IMR-90 (cell line): ENCODE measurements at regions not wholly inside any gene's neighbourhood (a gene's known extent, or its start where the extent isn't known, plus 50 kb on each side); places are given as distances from the start of the nearest gene placed in this dataset.

Source experiments
- ATAC-seq: fragments of 200-7000 bp; cut with Tn5 transposase; 2 replicates; pipeline ENCODE4 v1.9.1; 2020; ENCODE audit warnings: low read depth, mild to moderate bottlenecking, moderate library complexity
- BruUV-seq: library from RNA; stranded (reverse); fragments of 400-500 nt; replicated peaks from 2 replicates; lab custom pipeline; 2021; lab: Mats Ljungman, UMichigan
- CTCF ChIA-PET: fragments of 300-600 bp; formaldehyde crosslinking; extraction: SDS; loops from one replicate; lab custom pipeline; 2021; ENCODE audit warnings: antibody characterized with exemption; lab: Yijun Ruan, JAX
- POLR2A ChIA-PET: fragments of 300-600 bp; sonication (Branson Sonifier 250); formaldehyde crosslinking; loops from one replicate; lab custom pipeline; 2022; ENCODE audit warnings: antibody characterized with exemption; ENCODE audit not compliant: unreplicated experiment; lab: Charles Lee
- DNase-seq: peaks from one replicate; pipeline ENCODE4 v3.0.0; 2013
- H2AFZ ChIP-seq: replicated peaks from 2 replicates; pipeline ENCODE3; 2013; ENCODE audit warnings: low read length, mild to moderate bottlenecking; ENCODE audit not compliant: poor library complexity
- H2AK5ac ChIP-seq: 2 replicates; pipeline ENCODE4 v1.6.1; 2013; ENCODE audit warnings: low read depth, low read length, inconsistent platforms
- H2AK9ac ChIP-seq: replicated peaks from 2 replicates; pipeline ENCODE3; 2013; ENCODE audit warnings: mild to moderate bottlenecking, low read depth, low read length, moderate library complexity; ENCODE audit not compliant: poor library complexity
- H2BK120ac ChIP-seq: 2 replicates; pipeline ENCODE4 v1.6.1; 2013; ENCODE audit warnings: low read depth, low read length, inconsistent platforms
- H2BK15ac ChIP-seq: 3 replicates; pipeline ENCODE4 v1.6.1; 2013; ENCODE audit warnings: low read depth, low read length, inconsistent platforms
- H2BK20ac ChIP-seq: 2 replicates; pipeline ENCODE4 v1.6.1; 2013; ENCODE audit warnings: low read depth, mild to moderate bottlenecking, inconsistent platforms, low read length, moderate library complexity
- H2BK5ac ChIP-seq: 2 replicates; pipeline ENCODE4 v1.6.1; 2013; ENCODE audit warnings: mild to moderate bottlenecking, low read depth, low read length, inconsistent platforms; ENCODE audit not compliant: poor library complexity, severe bottlenecking
- H3K14ac ChIP-seq: replicated peaks from 2 replicates; pipeline ENCODE4 v1.6.1; 2013; ENCODE audit warnings: low read depth, low read length, inconsistent platforms
- H3K18ac ChIP-seq: 2 replicates; pipeline ENCODE4 v1.6.1; 2013; ENCODE audit warnings: low read depth, low read length, control low read depth
- H3K23ac ChIP-seq: 2 replicates; pipeline ENCODE4 v1.6.1; 2013; ENCODE audit warnings: low read depth, low read length, inconsistent platforms
- H3K27ac ChIP-seq: 2 replicates; pipeline ENCODE4 v1.5.1; 2013; ENCODE audit warnings: mild to moderate bottlenecking, control low read depth, low read length; ENCODE audit not compliant: insufficient read depth
- H3K27me3 ChIP-seq: 2 replicates; pipeline ENCODE4 v1.6.1; 2013; ENCODE audit warnings: low read length; ENCODE audit not compliant: control insufficient read depth, insufficient read depth
- H3K36me3 ChIP-seq: 2 replicates; pipeline ENCODE4 v1.6.1; 2013; ENCODE audit warnings: low read length, mixed read lengths; ENCODE audit not compliant: control insufficient read depth, insufficient read depth
- H3K4ac ChIP-seq: 2 replicates; pipeline ENCODE4 v1.6.1; 2013; ENCODE audit warnings: low read depth, low read length, inconsistent platforms
- H3K4me1 ChIP-seq: 2 replicates; pipeline ENCODE4 v1.6.1; 2013; ENCODE audit warnings: low read length, mixed read lengths; ENCODE audit not compliant: control insufficient read depth, insufficient read depth
- H3K4me2 ChIP-seq: 2 replicates; pipeline ENCODE4 v1.6.1; 2013; ENCODE audit warnings: low read depth, mild to moderate bottlenecking, control low read depth, low read length, moderate library complexity
- H3K4me3 ChIP-seq: 2 replicates; pipeline ENCODE4 v1.5.1; 2013; ENCODE audit warnings: low read depth, mild to moderate bottlenecking, control low read depth, low read length, moderate library complexity; ENCODE audit not compliant: insufficient read depth
- H3K56ac ChIP-seq: 2 replicates; pipeline ENCODE4 v1.6.1; 2013; ENCODE audit warnings: low read length, inconsistent platforms; ENCODE audit not compliant: insufficient read depth; ENCODE audit errors: extremely low read depth
- H3K79me1 ChIP-seq, 2 experiments: 2 replicates each; pipeline ENCODE4 v1.6.1; 2013; ENCODE audit warnings: low read length in 2 of 2, inconsistent platforms in 1 of 2, low read depth in 1 of 2
- H3K9ac ChIP-seq: 2 replicates; pipeline ENCODE4 v1.6.1; 2013; ENCODE audit warnings: low read depth, low read length, control low read depth
- H3K9me1 ChIP-seq: 2 replicates; pipeline ENCODE4 v1.6.1; 2013; ENCODE audit warnings: low read length, inconsistent platforms; ENCODE audit not compliant: insufficient read depth
- H3K9me3 ChIP-seq: 2 replicates; pipeline ENCODE4 v1.6.1; 2013; ENCODE audit warnings: low read length; ENCODE audit not compliant: control insufficient read depth, insufficient read depth
- H4K20me1 ChIP-seq: 2 replicates; pipeline ENCODE4 v1.6.1; 2013; ENCODE audit warnings: low read length, inconsistent platforms; ENCODE audit not compliant: insufficient read depth
- H4K5ac ChIP-seq: 2 replicates; pipeline ENCODE4 v1.6.1; 2013; ENCODE audit warnings: mild to moderate bottlenecking, low read depth, low read length, control low read depth
- H4K8ac ChIP-seq, 2 experiments: 2 replicates each; pipeline ENCODE4 v1.6.1; 2013; ENCODE audit warnings: low read depth in 2 of 2, low read length in 2 of 2, control low read depth in 1 of 2, inconsistent platforms in 1 of 2
- H4K91ac ChIP-seq: 2 replicates; pipeline ENCODE4 v1.6.1; 2013; ENCODE audit warnings: low read depth, low read length, inconsistent platforms; ENCODE audit not compliant: insufficient read depth
- CEBPB ChIP-seq: IDR thresholded peaks from 2 replicates; pipeline ENCODE4 v1.6.1; 2012; ENCODE audit warnings: low read depth, low read length, improper control_type of control experiment
- FOS ChIP-seq: fragments of 150-350 bp; IDR thresholded peaks from 2 replicates; pipeline ENCODE4 v1.6.1; 2016; ENCODE audit warnings: low read depth, low read length
- POLR2A ChIP-seq: IDR thresholded peaks from 2 replicates; pipeline ENCODE4 v1.6.1; 2012; ENCODE audit warnings: mild to moderate bottlenecking, low read depth, low read length
- RCOR1 ChIP-seq: IDR thresholded peaks from 2 replicates; pipeline ENCODE4 v1.6.1; 2012; ENCODE audit warnings: mild to moderate bottlenecking, low read length, improper control_type of control experiment; ENCODE audit not compliant: insufficient replicate concordance
- RFX5 ChIP-seq: IDR thresholded peaks from 2 replicates; pipeline ENCODE4 v1.8.0; 2012; ENCODE audit warnings: low read depth, mild to moderate bottlenecking, low read length, moderate library complexity
- WGBS, 2 experiments: methylation state at CpG; one replicate each; pipeline versions ENCODE4 v1.1.5 to v1.1.7; 2013; ENCODE audit warnings: missing lambda C conversion rate in 2 of 2; ENCODE audit not compliant: insufficient read length in 1 of 2; ENCODE audit errors: extremely low coverage in 2 of 2; 5-methylcytosine and 5-hydroxymethylcytosine counted together
- dilution Hi-C: fragments of 300-500 bp; cut with HindIII; formaldehyde crosslinking; loops from one replicate; pipeline ENCODE4 v1.14.3; 2018; ENCODE audit warnings: low sequenced_read_pairs; ENCODE audit not compliant: unreplicated experiment
- in situ Hi-C: fragments of 300-500 bp; cut with MboI; formaldehyde crosslinking; loops from 3 replicates; pipeline ENCODE4 v1.14.3; 2019; ENCODE audit warnings: low sequenced_read_pairs, inconsistent platforms, mixed read lengths
- intact Hi-C: fragments of 100-400 bp; cut with micrococcal nuclease; formaldehyde crosslinking; loops from 2 replicates; pipeline ENCODE4 v1.10.0; 2022
- TF ChIP-seq, protein P1 (sequence below): fragments of 150-350 bp; IDR thresholded peaks from 2 replicates; pipeline ENCODE4 v1.6.1; 2016; ENCODE audit warnings: low read depth, mild to moderate bottlenecking, low read length, moderate library complexity, borderline replicate concordance

DNA sequence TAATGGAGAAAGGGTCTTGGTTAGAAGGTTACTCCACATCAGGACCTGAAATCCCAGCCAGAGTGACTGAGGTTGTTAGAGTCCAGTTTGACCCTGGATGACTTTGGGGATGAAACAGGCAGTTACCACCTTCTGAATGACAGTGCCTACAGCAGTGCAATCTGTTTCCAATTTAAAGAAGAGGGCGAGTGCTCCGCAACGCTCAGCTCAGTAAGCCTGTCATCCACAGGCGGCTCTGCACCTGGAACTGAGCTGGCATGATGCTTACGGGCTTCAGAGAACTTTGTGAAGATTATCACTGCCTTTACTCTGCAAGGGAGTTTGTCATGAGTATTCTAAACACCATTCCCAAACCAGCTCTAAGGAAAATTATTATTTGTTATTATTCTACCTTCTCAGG is 127.7 kb upstream of the SLC24A5 start:
- no peak overlapping the region for H2AK9ac ChIP-seq
- no peak overlapping the region for H2BK5ac ChIP-seq
- H2BK15ac ChIP-seq, result no peak overlapping the region
- ChIA-PET CTCF (no interaction called here), POLR2A (no interaction called here)
- no TSS peak for BruUV-seq
- H2AFZ ChIP-seq, result no peak overlapping the region
- H3K14ac ChIP-seq, result no peak overlapping the region
- H3K9ac ChIP-seq, result no peak overlapping the region
- H2AK5ac ChIP-seq, result no peak overlapping the region
- no peaks in the 10 kb centered on the region for H3K9me3 ChIP-seq
- H4K20me1 ChIP-seq, result no peaks in the 10 kb centered on the region
- no peak overlapping the region for H3K4me3 ChIP-seq
- H3K4ac ChIP-seq, result no peak overlapping the region
- H2BK120ac ChIP-seq, result no peak overlapping the region
- no peaks in the 10 kb centered on the region for H3K4me1 ChIP-seq
- intact Hi-C loops (no loop called here), in situ Hi-C loops (loop anchor here (5.0 kb wide), 1 partner anchor 801 kb away; no protein-coding TSS in a partner anchor), dilution Hi-C loops (no loop called here)
- no peaks in the 10 kb centered on the region for H3K9me1 ChIP-seq
- no peaks in the 10 kb centered on the region for H3K79me1 ChIP-seq
- H2BK20ac ChIP-seq, result no peak overlapping the region
- no peak overlapping the region for H4K5ac ChIP-seq
- no peak overlapping the region for H3K4me2 ChIP-seq
- no CpG with 5 or more reads among the region's 5 CpGs for WGBS, 2 experiments
- H3K27ac ChIP-seq, result no peak overlapping the region
- H3K27me3 ChIP-seq, result no peaks in the 10 kb centered on the region; the same call in 1 of the 2 replicates
- no peak overlapping the region for H3K18ac ChIP-seq
- DNase-seq (no peak), ATAC-seq (no peak)
- no peak overlapping the region for H3K23ac ChIP-seq
- H3K36me3 ChIP-seq, result no peaks in the 10 kb centered on the region
- no peak overlapping the region for H4K91ac ChIP-seq
- no peak overlapping the region for H4K8ac ChIP-seq
- no peak for TF ChIP-seq POLR2A
- TF ChIP-seq CEBPB, result no peak
- TF ChIP-seq RFX5, result no peak
- TF ChIP-seq RCOR1, result no peak
- TF ChIP-seq, protein P1, sequence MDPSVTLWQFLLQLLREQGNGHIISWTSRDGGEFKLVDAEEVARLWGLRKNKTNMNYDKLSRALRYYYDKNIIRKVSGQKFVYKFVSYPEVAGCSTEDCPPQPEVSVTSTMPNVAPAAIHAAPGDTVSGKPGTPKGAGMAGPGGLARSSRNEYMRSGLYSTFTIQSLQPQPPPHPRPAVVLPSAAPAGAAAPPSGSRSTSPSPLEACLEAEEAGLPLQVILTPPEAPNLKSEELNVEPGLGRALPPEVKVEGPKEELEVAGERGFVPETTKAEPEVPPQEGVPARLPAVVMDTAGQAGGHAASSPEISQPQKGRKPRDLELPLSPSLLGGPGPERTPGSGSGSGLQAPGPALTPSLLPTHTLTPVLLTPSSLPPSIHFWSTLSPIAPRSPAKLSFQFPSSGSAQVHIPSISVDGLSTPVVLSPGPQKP, result no peak
- TF ChIP-seq FOS, result no peak
- H3K56ac ChIP-seq, result no peak overlapping the region
